ENCODE measurements at regions not wholly inside any gene's neighbourhood (a gene's known extent, or its start where the extent isn't known, plus 50 kb on each side); places are given as distances from the start of the nearest gene placed in this dataset.

DNA sequence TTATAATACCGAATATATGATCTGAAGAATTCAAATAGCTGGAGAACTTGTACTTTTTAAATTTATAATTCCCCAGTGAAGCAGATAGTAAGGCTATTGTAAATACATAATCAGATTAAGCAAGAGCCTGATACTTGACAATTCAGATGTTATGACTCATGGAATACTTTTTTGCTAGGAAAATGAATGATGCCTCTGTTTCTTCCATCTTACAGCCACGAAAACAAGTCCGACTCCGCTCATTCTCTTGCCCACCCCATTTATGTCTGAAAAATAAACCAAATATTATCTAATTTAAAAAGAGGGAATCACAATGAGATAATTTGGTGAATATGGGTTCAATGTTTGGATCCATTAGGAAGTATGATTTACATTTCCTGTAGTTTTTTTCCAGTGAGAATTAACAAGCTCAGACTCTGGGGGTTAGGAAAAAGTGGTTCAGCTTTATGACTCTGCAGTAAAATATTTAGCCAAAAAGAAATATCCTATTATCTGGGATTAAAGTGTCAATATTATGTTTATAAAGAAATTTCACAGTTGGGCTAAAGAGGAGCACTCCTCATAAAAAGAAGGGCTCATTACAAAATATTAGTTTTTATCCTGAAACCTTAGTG is 50.4 kb upstream of the DAB1 start:
- TF ChIP-seq, protein P1, sequence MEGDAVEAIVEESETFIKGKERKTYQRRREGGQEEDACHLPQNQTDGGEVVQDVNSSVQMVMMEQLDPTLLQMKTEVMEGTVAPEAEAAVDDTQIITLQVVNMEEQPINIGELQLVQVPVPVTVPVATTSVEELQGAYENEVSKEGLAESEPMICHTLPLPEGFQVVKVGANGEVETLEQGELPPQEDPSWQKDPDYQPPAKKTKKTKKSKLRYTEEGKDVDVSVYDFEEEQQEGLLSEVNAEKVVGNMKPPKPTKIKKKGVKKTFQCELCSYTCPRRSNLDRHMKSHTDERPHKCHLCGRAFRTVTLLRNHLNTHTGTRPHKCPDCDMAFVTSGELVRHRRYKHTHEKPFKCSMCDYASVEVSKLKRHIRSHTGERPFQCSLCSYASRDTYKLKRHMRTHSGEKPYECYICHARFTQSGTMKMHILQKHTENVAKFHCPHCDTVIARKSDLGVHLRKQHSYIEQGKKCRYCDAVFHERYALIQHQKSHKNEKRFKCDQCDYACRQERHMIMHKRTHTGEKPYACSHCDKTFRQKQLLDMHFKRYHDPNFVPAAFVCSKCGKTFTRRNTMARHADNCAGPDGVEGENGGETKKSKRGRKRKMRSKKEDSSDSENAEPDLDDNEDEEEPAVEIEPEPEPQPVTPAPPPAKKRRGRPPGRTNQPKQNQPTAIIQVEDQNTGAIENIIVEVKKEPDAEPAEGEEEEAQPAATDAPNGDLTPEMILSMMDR (IDR thresholded peaks at IDR 0.05): no peak
- no peak for TF ChIP-seq POLR2A (IDR thresholded peaks at IDR 0.05)
